Endothelial cell of umbilical vein (primary cell): ENCODE measurements at regions not wholly inside any gene's neighbourhood (a gene's known extent, or its start where the extent isn't known, plus 50 kb on each side); places are given as distances from the start of the nearest gene placed in this dataset.

Source experiments
- BruUV-seq: library from RNA; stranded (reverse); fragments of 400-500 nt; replicated peaks from 2 replicates; lab custom pipeline; 2021; lab: Mats Ljungman, UMichigan
- CTCF ChIA-PET: fragments of 300-600, 350-600 bp; sonication (Branson Sonifier 250); formaldehyde crosslinking; loops from one replicate; lab custom pipeline; 2021; ENCODE audit warnings: antibody characterized with exemption, inconsistent platforms; lab: Charles Lee
- POLR2A ChIA-PET: fragments of 300-600, 350-600 bp; sonication (Branson Sonifier 250); formaldehyde crosslinking; loops from one replicate; lab custom pipeline; 2021; ENCODE audit warnings: antibody characterized with exemption, inconsistent platforms; lab: Charles Lee
- DNase-seq: peaks from one replicate; pipeline ENCODE4 v3.0.0-alpha.2; 2011; ENCODE audit warnings: low read depth, low spot score
- FAIRE-seq: peaks from 2 replicates; lab custom pipeline; 2011; peaks lifted over from hg19 to GRCh38; lab: Jason Lieb, UNC
- H2AFZ ChIP-seq: 2 replicates; pipeline ENCODE4 v1.6.0; 2012; ENCODE audit warnings: low read depth, low read length, control low read depth, inconsistent platforms
- H3K27ac ChIP-seq: 2 replicates; pipeline ENCODE4 v1.5.1; 2011; ENCODE audit warnings: low read depth, mild to moderate bottlenecking, control low read depth, low read length, moderate library complexity; ENCODE audit not compliant: insufficient read depth
- H3K27me3 ChIP-seq, 2 experiments: 2 replicates each; pipeline versions ENCODE4 v1.6.0 to v1.6.1; 2011; ENCODE audit warnings: low read length in 2 of 2, mixed read lengths in 1 of 2; ENCODE audit not compliant: control insufficient read depth in 2 of 2, insufficient read depth in 2 of 2
- H3K36me3 ChIP-seq, 2 experiments: 2 replicates in 1 of 2; 3 replicates in 1 of 2; pipeline ENCODE4 v1.5.1; 2011; ENCODE audit warnings: low read length in 2 of 2, mild to moderate bottlenecking in 1 of 2, moderate library complexity in 1 of 2; ENCODE audit not compliant: control insufficient read depth in 2 of 2, insufficient read depth in 2 of 2; ENCODE audit errors: extremely low read depth in 1 of 2
- H3K4me1 ChIP-seq: 3 replicates; pipeline ENCODE4 v1.5.1; 2011; ENCODE audit warnings: mild to moderate bottlenecking, low read length; ENCODE audit not compliant: control insufficient read depth, insufficient read depth; ENCODE audit errors: extremely low read depth
- H3K4me2 ChIP-seq: 2 replicates; pipeline ENCODE4 v1.6.1; 2011; ENCODE audit warnings: low read length, control low read depth, mixed read lengths; ENCODE audit not compliant: insufficient read depth
- H3K4me3 ChIP-seq, 3 experiments: fragments of 200-600 bp in 1 of 3; sonication (generic), shearing (Covaris generic) in 1 of 3; replicated peaks in 1 of 3; 2 replicates each; pipeline ENCODE4 v1.5.1; 2011 to 2016; ENCODE audit warnings: control low read depth in 3 of 3, low read length in 3 of 3, mild to moderate bottlenecking in 2 of 3, inconsistent platforms in 1 of 3, low read depth in 1 of 3, moderate library complexity in 1 of 3; ENCODE audit not compliant: insufficient read depth in 1 of 3
- H3K79me2 ChIP-seq: 2 replicates; pipeline ENCODE4 v1.6.0; 2012; ENCODE audit warnings: low read length, inconsistent platforms; ENCODE audit not compliant: control insufficient read depth, insufficient read depth
- H3K9ac ChIP-seq: replicated peaks from 2 replicates; pipeline ENCODE3; 2011; ENCODE audit warnings: low read length, control low read depth; ENCODE audit not compliant: insufficient read depth; ENCODE audit errors: extremely low read depth
- H3K9me1 ChIP-seq: replicated peaks from 3 replicates; pipeline ENCODE4 v1.6.0; 2011; ENCODE audit warnings: mild to moderate bottlenecking, low read length; ENCODE audit not compliant: control insufficient read depth, insufficient read depth; ENCODE audit errors: extremely low read depth
- H3K9me3 ChIP-seq: replicated peaks from 2 replicates; pipeline ENCODE4 v1.5.1; 2012; ENCODE audit warnings: low read length, inconsistent platforms; ENCODE audit not compliant: control insufficient read depth, insufficient read depth
- H4K20me1 ChIP-seq: replicated peaks from 2 replicates; pipeline ENCODE3; 2011; ENCODE audit warnings: mild to moderate bottlenecking, low read length; ENCODE audit not compliant: control insufficient read depth, insufficient read depth; ENCODE audit errors: extremely low read depth
- EZH2 ChIP-seq: IDR thresholded peaks from 2 replicates; pipeline ENCODE4 v1.6.1; 2012; ENCODE audit warnings: borderline replicate concordance, low read depth, mild to moderate bottlenecking, moderate library complexity, low read length, inconsistent platforms; ENCODE audit not compliant: severe bottlenecking
- FOS ChIP-seq: IDR thresholded peaks from 2 replicates; pipeline ENCODE4 v1.6.1; 2011; ENCODE audit warnings: mild to moderate bottlenecking, low read length, moderate library complexity, borderline replicate concordance; ENCODE audit not compliant: insufficient read depth
- GATA2 ChIP-seq: IDR thresholded peaks from 2 replicates; pipeline ENCODE4 v1.7.0; 2011; ENCODE audit warnings: low read depth, mild to moderate bottlenecking, moderate library complexity, mixed read lengths, low read length; ENCODE audit not compliant: insufficient read length, insufficient read depth
- JUN ChIP-seq: IDR thresholded peaks from 2 replicates; pipeline ENCODE4 v1.6.1; 2011; ENCODE audit warnings: borderline replicate concordance, low read depth; ENCODE audit not compliant: insufficient read length, insufficient read depth
- POLR2A ChIP-seq: IDR thresholded peaks from 2 replicates; pipeline ENCODE4 v1.6.1; 2012; ENCODE audit warnings: low read depth, mild to moderate bottlenecking, control low read depth, low read length
- POLR2AphosphoS5 ChIP-seq: IDR thresholded peaks from 2 replicates; pipeline ENCODE4 v1.6.1; 2012; ENCODE audit warnings: low read depth, mild to moderate bottlenecking, control low read depth, low read length, moderate library complexity; ENCODE audit not compliant: insufficient read depth
- dilution Hi-C: fragments of 300-500 bp; cut with MboI; formaldehyde crosslinking; loops from one replicate; pipeline ENCODE4 v1.15.0; 2019; ENCODE audit warnings: low sequenced_read_pairs; ENCODE audit not compliant: extremely low pct_ligation_motif_present
- intact Hi-C: fragments of 100-400 bp; cut with micrococcal nuclease; formaldehyde crosslinking; loops from one replicate; pipeline ENCODE4 v1.10.0; 2022
- TF ChIP-seq, protein P1 (sequence below): IDR thresholded peaks from 2 replicates; pipeline ENCODE4 v1.6.1; 2011; ENCODE audit not compliant: insufficient read depth, insufficient read length

DNA sequence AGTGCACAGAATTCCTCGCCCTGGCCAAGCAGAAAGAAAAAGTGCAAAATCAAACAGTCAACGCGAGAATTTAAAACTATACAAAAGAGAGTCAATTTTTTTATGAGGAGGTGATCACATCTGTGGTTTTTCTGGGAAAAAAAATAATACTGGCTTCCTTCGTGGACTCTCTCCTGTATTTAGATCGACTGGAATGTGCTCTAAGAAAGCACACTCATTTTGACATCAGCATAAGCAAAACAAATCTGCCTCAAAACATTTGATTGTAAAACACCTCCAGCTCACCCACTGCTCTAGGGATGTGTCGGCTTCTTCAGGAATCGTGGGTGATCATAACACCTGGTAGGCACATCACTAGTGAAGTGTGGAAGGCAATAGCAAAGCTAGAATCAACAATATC, 417.4 kb upstream of the FAT1 start:
- H3K4me2 ChIP-seq, result no peak overlapping the region
- FAIRE-seq, result no peak
- H3K4me3 ChIP-seq, result no peak overlapping the region
- H3K9me3 ChIP-seq, result no peaks in the 10 kb centered on the region
- no peak for DNase-seq
- no peaks in the 10 kb centered on the region for H3K36me3 ChIP-seq
- POLR2A ChIA-PET, result no interaction called here
- H3K9ac ChIP-seq, result no peak overlapping the region
- no peak overlapping the region for H3K27ac ChIP-seq
- no peaks in the 10 kb centered on the region for H3K27me3 ChIP-seq
- H4K20me1 ChIP-seq, result no peaks in the 10 kb centered on the region
- no peaks in the 10 kb centered on the region for H3K4me1 ChIP-seq
- H3K79me2 ChIP-seq, result no peaks in the 10 kb centered on the region
- no peaks in the 10 kb centered on the region for H3K9me1 ChIP-seq
- H2AFZ ChIP-seq, result no peak overlapping the region
- no peak for TF ChIP-seq GATA2
- no peak for TF ChIP-seq JUN
- no peak for TF ChIP-seq FOS
- TF ChIP-seq, protein P1, sequence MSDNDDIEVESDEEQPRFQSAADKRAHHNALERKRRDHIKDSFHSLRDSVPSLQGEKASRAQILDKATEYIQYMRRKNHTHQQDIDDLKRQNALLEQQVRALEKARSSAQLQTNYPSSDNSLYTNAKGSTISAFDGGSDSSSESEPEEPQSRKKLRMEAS, result no peak
- TF ChIP-seq POLR2AphosphoS5, result no peak
- CTCF ChIA-PET, result no interaction called here
- no TSS peak for BruUV-seq
- dilution Hi-C loops (no loop called here), intact Hi-C loops (no loop called here)

DNA sequence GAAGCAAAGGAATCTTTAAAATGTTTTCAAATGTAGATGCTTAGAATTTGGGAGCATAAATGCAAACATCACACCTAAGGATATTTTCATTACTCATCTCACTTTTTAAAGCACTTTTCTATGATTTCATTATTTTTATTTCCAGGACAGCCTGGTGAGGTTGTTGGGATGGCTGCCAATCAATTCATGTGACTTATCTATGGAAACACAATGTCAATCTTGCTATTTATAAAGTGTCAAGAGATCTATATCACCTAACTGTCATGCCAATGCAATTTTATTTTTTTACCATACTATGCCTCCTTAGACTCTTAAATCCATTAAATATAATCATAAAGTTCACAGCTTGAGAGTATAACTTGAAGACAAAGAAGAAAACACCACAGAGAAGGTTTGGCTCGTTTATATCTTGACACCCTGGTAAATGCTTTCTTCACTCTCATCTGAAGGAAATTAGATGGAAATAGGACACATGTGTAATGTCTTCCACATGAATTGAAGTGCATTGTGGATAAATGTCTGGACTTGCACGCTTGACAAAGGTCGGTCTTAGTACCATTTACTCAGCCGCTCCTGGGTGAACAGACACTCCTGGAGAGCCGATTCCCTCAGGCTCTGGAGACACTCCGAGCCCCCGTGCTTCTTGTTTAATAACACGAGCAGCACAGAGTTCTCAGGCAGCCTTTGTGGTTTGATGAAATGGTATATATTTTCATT, 425.7 kb upstream of the FAT1 start:
- Histone ChIP-seq H3K27me3 (no peaks in the 10 kb centered on the region), H3K36me3 (no peaks in the 10 kb centered on the region), H3K79me2 (no peaks in the 10 kb centered on the region), H3K4me1 (no peaks in the 10 kb centered on the region), H3K4me2 (no peak overlapping the region), H3K9me1 (no peaks in the 10 kb centered on the region), H3K9ac (no peak overlapping the region), H3K27ac (no peak overlapping the region), H3K9me3 (peaks cover 2% of the 10 kb centered on the region), H3K4me3 (no peak overlapping the region), H2AFZ (no peak overlapping the region), H4K20me1 (no peaks in the 10 kb centered on the region)
- TF ChIP-seq JUN (no peak), GATA2 (no peak), EZH2 (no peak), POLR2AphosphoS5 (no peak), POLR2A (no peak)
- TF ChIP-seq, protein P1, result no peak
- BruUV-seq, result no TSS peak
- FAIRE-seq, result no peak
- ChIA-PET POLR2A (no interaction called here), CTCF (no interaction called here)
- DNase-seq, result no peak
- dilution Hi-C loops, result no loop called here
- intact Hi-C loops, result no loop called here
